Hematopoietic multipotent progenitor cell treated with erythropoietin and hydrocortisone succinate and interleukin-3 and kit ligand, for 4 days (in vitro differentiated cells): ENCODE measurements at regions not wholly inside any gene's neighbourhood (a gene's known extent, or its start where the extent isn't known, plus 50 kb on each side); places are given as distances from the start of the nearest gene placed in this dataset.

Experiments used
- DNase-seq: peaks from one replicate; pipeline ENCODE4 v3.0.0-alpha.2; 2015

DNA sequence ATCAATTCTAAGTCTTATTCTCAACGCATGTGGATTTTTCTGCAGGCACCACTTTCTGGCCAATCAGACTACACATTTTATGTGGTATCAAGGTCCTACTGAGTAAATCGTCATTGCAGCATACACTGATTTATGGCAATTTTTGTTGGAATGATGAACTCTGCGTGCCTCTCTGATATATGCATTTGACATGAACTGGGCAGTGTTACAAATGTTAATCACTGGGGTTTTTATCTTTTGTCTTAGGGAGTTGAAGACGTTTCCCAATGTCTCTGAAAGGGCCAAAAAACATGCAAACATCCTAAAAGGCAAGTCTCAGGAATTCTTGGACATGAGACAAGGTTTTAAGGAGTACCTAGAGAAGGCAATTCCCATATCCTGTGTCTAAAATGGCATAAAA lies 809.5 kb upstream of the CELF2 start:
- no peak for DNase-seq

DNA sequence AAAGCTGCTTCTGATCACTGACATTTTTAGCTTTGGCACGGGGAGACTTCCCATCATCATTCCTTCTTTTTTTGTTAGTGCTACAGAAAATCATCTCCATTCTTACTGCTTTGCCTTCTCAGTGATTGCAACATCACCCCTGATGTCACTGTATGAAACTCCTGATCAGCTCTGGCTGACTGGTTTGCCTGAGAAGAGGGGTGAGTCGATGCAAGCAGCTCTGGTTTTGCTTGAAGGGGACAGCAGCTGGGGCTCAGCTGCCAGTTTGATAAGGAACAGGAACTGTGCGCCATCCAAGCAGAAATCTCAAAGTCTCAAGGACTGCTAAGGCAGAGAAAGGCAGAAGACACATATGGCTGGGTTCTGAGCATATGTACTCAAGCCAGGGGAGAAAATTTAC lies 808.5 kb upstream of the CELF2 start:
- peak; percentile 40 for DNase-seq

DNA sequence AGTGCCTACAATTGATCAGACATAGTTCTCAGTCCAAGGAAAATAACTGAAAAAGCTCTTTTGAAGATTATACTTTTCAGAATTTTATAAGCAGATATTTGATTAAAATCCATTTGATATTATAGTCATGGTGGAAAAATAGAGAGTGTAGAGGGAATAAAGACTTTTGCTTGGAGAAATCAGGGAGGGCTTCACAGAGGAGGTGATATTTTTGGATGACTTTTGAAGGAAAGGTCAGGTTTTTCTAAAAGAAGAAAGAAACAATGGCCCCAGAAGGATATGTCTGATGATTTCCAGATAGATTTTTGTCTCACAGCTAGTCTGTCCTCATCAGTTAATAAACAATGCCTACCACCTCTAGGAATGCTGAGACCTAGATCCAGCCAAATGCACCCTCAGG lies 806.3 kb upstream of the CELF2 start:
- no peak for DNase-seq

DNA sequence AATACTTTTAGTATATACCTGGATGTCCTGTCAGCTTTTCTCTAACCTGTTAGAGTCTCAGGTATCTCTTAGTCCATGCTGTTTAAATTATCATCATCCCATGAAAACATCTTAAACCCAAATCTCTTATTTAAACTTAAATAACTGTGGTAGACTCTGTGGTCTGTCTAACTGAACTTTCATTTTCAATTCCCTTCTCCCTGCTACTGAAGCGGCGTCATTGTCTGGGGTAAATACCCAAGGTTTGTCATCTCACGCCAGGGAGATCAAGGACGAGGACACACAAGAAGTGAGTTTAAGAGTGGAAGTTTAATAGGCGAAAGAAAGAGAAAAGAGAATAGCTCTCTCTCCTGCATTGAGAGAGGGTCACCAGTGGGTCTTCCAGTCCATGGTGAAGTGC lies 804.4 kb upstream of the CELF2 start:
- no peak for DNase-seq

DNA sequence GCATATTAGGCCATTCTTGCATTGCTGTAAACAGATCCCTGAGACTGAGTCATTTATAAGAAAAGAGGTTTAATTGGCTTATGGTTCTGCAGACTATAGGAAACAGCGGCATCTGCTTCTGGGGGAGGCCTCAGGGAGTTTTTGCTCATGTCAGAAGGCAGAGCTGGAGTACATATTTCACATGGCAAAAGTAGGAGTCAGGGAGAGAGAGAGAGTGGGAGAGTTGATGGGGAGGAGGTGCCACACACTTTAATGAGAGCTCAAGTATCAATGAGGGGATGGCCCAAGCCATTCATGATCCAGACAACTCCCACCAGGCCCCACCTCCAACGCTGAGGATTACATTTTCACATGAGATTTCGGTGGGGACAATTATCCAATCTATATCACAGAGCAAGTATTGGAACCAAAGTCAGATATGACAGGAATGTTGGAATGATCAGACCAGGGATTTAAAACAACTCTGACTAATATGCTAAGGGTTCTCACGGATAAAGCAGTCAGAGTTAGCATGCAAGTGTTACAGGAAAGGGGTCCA lies 795.3 kb upstream of the CELF2 start:
- DNase-seq: no peak

DNA sequence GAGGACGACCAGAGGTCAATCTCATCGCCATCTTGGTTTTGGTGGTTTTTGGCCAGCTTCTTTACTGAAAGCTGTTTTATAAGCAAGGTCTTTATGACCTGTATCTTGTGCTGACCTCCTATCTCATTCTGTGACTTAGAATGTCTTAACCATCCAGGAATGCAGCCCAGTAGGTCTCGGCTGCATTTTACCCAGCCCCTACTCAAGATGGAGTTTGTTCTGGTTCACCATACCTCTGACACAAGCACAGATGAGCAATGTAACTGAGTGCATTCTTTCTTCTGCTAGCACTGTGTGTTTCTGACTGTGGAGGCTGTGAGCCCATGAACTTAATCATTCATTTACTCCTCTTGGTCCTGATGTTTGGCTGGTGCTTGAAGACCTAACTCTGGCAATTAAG lies 794.5 kb upstream of the CELF2 start:
- no peak for DNase-seq

DNA sequence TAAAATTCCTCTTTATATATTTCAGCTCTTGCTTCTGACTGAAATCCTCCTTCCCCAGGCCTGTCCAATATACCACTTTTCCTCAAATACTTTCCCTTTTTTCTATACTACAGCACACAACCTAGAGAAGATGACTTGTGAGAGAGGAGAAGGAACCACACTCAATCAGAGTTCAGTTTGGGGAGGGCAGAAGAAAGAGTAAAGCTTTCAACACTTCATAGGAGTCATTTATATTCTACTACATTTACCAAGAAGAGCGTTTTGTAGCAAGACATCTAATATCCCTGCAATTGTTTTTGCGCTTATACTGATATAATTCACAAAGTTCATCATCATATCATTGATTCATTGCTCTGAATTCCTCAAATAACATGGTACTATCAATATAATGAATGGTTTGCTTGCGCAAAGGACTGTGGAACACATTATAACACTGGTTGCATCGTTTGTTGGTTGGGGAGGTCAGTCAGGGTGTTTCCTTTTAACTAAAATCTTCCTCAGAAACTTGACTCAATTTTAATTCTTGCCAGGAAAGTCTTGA lies 792.5 kb upstream of the CELF2 start:
- DNase-seq: no peak

DNA sequence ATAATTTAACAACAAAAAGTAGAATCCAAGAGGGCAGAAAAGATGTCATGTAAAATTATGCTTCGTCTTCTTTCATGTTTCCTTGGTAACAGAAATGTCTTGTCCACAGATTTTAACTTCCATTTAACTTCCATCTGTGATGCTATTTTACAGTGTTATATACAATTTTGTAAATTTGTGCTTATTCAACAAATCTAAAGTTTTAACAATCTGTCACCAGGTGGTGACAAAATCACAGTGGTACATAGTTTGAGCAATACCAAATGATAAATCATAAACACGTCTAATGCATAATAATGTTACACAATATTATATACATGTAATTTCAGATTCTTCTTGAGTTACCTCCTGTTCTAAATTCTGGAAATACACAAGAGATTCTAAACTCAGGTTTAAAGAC lies 784.4 kb upstream of the CELF2 start:
- DNase-seq: no peak

DNA sequence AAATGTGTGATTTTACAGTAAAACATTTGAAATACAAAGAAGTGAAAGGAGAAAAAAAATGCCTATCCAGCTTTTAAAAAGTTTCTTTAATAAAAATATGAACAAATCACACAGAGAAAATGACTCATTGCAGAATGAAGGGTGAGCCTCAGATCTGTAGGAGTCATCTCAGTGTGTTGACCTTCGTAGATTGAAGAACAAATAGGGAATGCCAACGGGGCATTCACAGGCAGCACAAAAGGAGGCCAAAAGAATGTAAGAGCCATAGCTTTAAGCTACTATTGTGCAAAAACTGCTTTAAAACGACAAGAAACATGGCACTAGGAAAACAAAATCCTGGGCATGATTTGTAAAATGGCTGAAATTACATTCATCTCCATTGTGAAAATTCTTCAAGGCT lies 782.7 kb upstream of the CELF2 start:
- DNase-seq: no peak

DNA sequence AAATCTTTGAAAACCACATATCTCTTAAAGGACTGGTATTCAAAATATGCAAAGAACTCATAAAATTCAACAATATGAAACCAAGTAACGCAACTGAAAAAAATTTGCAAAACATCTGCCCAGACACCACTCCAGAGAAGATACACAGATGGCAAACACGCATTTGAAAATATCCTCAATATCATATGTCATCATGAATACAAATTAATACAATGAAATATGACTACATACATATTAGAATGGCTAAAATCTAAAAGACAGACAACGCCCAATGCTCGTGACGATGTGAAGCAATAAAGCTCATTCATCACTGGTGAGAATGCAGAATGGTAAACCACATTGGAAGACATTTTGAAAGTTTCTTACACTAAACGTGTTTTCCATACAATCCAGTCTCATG lies 770.1 kb upstream of the CELF2 start:
- no peak for DNase-seq

DNA sequence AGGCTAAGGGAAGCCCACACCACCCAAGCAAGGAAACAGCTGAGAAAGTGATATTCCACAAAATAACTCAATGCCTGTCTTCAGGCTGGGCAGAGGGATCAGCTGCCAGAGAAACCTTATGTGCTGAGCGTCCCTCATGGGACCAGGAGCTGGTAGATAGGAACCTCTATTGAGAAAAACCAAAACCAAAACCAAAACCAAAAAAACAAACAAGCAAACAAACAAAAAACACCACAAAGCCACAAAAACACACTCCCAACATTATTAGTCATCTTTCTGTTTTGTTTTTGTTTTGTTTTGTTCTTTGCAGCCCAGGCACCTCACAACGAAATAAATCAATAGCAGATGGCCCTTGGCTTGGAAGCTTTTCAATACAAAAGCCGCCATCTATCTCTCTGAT lies 760.8 kb upstream of the CELF2 start:
- no peak for DNase-seq

DNA sequence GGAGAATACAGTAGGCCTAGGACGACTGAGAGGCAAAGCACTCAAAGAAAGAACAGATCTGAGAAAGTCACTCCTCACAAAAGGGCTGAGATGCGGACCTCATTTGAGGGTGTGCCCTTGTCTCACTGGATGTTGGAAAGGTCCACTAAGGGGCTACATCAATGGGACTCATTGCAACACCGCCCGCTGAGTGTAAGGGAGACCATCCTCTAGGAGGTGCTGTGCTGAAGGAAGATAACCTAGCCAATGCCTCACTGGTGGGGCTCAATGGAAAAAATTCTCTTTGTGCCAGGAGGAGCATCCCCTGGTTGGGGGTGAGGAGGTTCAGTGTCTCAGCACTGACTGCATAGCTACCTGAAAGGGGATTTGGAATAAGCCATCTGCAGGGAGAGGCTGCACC lies 758.7 kb upstream of the CELF2 start:
- no peak for DNase-seq

DNA sequence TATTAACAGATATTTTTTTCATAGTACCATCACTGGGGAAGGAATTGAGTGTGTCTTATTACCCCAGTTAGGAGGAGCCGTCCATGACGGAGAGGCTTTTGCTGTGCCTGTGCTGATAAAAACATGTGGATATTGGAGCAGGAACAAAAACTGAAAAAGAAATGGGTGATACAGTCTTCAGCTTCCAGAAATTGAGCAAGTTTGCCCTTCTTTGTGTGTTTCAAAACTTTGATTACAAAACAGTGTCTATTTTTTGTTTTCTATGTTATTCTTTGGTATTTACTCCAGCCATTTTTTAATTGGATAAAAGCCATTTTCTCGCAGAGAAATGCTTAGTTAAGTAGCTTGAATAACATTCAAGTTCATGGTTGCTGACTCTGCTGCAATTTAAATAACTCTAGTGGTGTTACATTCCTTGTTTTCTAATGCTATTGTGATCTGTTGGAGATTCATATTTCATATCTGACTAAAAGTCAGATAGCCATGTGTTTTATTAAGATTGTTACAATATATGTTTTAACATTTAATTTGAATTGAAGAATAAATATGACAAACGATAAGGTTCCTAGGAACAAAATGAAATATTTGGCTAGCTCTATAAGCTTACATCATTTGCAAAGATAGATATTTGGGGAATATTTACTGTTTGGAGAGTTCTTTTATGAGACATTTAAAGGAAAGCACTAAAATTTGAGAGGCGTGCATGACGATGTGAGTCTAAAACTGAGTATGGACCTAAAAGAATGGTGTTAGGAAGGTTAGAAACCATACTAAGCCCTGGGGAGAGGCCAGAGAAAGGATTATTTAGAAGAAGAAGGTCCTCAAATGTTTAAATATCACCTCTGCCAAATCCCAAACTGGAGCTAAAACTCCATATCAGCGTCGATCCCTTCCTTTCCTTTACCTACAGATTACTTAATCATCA lies 747.3 kb upstream of the CELF2 start:
- DNase-seq: no peak

DNA sequence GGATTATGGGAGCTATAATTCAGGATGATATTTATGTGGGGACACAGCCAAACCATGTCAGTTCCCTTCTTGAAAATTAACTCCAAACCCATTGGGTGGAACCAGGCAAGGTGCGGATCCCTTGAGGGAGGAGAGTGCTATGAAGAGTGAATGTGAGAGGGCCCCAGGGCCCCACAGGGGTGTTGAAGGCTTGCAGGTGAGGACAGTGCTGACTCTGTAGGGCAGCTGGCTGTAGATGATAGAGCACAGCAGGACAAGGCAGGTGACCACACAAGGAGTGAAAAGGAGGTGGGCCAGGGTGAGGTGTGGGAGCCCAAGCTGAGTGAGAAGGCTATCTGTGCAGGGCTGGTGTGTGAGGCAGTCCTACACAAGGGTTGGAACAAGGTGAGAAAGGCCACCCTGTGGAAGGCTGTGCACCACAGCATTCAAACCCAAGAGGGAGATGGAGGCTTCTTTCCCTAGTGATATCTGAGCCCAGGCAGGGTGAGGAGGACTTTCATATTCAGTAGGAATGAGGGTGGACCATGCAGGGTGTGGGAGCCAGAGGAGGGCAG lies 746.0 kb upstream of the CELF2 start:
- DNase-seq: no peak

DNA sequence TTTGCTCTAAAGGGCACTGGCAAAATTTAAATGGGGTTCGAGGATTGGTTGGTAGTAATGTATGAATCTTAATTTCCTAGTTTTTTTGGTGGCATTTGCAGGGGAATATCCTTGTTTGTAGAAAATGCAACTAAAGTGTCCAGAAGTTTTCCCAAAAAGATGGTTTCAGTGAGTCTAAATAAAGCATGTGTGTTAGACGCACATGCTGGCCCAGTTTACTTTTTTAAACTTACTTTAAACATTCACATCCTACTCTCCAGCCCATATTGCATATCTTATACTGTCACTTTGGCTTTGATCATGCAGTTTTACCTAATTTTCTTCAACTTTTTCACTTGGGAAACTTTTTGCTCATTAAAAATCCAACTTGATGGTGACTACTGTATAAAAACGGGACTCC lies 744.0 kb upstream of the CELF2 start:
- no peak for DNase-seq

DNA sequence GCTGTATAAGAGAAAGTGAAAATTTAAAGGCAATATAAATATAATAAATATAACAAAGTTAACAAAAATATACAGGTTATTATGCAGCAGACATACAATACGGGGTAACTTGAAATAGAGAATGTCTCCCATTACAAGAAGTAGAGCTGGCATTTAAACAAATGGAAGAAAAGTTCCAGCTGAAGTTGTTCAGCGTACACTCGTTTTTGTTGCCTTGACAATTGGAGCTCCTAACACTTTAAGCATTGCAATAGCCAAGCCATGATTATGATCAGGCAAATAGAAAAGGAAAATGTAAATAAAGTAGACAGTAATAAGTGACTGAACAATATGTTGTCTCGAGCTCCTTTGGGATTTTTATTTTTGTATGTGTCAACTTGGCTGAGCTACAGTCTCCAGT lies 737.8 kb upstream of the CELF2 start:
- DNase-seq: no peak

DNA sequence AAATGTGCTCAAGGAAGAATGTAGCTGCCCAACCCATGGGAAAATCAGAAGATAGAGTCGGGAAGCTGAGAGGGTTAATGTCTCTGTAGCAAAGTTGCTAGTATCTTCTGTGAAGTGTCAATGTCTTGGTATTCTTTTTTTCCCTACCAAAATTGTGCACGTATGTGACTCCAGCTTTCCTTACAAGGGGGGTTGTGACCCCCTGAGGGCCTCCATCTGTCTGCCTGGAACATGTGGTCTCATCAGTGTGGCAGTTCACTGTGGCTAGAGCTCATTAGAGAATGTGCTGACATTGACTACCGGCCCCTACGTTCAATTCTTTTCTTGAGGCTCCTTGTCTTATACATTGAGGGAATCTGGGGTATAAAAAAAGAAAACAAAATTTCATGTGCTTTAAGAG lies 725.2 kb upstream of the CELF2 start:
- no peak for DNase-seq

DNA sequence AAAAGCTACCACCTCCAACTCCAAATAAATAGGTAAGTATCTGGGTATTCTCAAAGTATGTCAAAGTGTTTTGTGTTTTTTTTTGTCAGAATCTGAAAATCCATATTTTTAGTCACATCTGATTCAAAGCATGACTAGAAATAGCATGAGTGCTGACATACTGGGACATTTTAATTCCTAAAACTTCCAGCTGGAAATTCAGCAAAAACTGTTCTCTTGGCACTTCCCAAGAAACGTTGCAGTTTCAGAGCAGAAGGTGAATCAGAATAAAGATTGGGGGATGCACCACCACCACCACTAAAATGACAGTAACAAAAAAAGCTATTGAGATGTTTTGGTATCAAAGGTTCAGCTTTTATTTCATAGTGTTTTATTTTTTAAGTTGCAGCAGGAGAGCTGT lies 724.6 kb upstream of the CELF2 start:
- no peak for DNase-seq

DNA sequence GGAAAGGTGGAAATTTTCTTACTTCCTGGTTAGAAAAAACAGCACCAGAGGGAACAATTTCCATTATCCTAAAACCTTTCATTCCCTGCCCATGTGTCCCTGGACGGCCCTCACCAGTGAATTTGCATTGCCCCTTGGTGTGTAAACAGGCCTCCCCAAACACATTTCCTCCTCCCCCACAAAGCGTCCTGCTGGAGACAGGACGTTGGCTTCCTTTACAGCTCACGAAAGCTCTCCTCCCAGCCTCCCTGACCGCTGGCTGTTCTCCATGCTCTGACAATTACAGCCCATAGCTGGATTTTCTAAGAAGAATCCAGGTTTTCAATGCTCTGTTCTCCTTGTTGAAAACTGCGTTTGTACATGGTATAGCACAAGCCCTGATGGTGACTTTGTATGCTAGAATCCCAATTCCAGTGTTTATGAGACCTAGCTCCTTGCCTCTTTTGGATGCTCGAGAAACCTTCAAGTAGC lies 724.2 kb upstream of the CELF2 start:
- DNase-seq: no peak

DNA sequence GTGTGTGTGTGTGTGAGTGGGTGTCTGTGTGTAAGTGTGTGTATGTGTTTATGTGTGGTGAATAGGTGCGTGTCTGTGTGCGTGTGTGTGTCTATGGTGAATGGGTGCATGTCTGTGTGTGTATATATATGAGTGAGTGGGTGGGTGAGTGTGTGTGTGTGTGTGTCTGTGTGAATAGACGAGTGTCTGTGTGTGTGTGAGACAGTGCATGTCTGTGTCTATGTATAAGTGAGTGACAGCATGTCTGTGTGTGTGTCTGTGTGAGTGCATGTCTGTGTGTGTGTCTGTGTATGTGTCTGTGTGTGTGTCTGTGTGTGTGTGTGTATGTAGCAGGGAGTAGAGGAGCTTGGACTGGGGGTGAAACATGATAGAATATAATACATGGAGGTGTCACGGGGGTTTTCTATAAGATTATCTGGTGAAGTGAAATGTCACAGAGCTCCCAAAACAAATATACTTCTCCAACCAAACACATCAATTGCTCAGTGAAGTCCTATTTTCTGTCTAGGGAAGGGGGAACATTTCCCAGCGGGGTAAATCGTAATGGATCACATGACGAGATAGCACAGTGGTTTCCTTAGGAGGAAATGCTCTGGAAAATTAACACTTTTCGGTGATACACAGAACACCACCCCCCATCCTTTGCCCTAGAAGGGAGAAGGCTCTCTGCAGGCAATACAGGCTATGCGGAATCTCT lies 723.3 kb upstream of the CELF2 start:
- DNase-seq: no peak

DNA sequence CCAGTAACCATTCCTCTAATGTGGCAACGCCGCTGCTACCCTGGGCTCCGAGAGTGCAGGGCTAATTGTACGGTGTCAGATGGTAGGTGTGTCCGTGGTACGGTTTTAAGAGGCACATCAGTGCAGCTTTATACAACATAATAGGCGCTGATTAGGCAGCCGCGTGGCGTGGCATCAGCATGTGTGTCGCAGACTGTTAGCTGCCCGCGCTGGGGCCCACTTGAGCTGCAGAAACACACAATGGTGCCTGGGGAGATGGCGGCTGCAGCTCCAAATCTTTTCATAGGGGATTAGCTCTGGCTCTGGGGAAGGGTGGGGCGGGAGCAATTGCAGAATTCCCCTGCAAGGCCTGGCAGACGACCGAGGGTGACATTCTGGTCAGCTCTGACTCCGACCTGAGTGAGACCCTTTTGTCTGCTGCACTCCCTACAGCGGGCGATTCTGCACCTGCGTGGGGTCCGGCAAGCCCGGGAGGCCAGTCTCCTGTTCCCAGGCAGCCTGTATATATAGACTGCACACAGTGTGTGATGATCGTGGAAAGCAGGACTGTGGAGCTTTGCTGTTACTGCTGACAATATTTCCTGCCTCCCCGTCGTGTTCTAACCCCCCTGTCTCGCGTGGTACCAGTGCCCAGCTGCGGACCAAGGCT lies 722.7 kb upstream of the CELF2 start:
- no peak for DNase-seq

DNA sequence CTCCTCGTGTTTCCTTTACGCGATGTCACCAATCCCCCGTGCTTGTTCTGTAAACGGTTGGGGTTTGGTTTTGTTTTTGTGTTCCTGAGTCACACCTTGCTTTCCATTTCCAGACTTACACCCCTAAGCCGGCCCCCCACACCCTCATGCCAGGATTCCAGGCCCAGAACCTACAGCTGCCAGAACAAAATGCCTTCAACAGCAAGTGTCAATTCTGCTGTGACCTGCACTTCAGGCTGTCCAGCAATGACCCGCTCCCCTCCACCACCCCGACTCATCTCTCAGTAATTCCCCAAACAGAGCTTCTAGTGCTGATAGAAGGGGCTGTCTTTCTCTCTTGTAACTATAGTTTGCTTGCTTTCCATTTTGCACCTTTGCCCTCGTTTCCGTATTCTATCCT lies 722.1 kb upstream of the CELF2 start:
- DNase-seq: no peak

DNA sequence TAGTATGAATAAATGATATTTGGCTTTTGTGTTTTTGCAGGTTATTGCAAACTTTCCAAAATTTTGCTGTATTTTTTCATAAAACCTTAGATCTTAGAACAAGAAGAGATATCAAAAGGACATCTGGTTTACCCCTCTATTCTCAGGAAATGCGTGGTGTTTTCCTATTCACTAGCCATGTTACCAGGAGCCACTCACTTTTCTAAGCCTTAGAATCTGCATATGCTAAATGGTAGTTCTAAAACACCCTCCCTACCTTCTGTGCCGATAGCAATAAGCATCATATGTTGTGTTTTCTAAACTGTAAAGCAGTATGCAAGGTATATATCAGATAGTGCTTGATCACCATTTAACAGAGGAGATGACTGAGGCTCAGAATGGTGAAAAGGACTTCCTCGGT lies 715.0 kb upstream of the CELF2 start:
- DNase-seq: no peak
